ENCODE measurements at regions not wholly inside any gene's neighbourhood (a gene's known extent, or its start where the extent isn't known, plus 50 kb on each side); places are given as distances from the start of the nearest gene placed in this dataset.

DNA sequence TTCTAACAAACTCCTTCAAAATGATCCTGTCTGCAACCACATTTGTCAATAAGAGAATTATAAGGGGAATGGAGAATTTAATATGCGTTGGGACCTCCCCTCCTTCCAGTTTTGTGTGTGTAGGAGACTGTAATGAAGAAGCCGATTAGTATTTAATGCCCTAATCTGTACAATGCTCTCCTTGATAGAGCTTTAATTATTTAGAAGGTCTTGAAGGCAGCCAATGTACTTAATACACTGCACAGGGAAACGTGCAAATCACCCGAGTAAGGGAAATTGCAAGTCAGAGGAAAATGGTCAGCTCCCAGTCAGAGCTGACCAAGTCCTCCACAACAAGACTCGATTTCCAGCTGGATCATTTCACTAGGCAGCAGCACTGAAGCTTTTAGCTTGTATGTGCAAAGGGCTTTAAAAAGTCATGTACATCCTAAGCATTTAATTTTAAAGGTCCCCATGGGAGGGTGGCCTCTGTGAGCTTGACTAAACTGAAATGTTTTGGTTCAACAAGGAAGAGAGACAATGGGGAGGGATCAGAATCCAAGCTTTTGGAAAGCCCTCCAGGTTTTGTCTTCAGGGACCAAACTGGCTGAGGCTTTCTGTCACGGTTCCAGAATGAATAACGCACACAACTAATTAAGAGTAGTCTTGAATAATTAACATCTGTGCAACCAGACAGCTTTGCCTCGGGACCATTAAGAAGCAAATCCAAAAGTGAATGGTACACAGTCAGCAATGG, 159.8 kb upstream of the MITF start:
- no peaks in the 10 kb centered on the region for H3K4me1 ChIP-seq
- no peaks in the 10 kb centered on the region for H3K9me3 ChIP-seq
- no peak for DNase-seq (ENCODE audit: low spot score in 2 of 2)
- no peaks in the 10 kb centered on the region for H3K27me3 ChIP-seq (ENCODE audit: low read depth)
- no peaks in the 10 kb centered on the region for H3K36me3 ChIP-seq (replicated peaks)
- in situ Hi-C loops (cut with MboI; ENCODE audit: low sequenced_read_pairs), result no loop called here
- H3K4me3 ChIP-seq, result no peak overlapping the region

DNA sequence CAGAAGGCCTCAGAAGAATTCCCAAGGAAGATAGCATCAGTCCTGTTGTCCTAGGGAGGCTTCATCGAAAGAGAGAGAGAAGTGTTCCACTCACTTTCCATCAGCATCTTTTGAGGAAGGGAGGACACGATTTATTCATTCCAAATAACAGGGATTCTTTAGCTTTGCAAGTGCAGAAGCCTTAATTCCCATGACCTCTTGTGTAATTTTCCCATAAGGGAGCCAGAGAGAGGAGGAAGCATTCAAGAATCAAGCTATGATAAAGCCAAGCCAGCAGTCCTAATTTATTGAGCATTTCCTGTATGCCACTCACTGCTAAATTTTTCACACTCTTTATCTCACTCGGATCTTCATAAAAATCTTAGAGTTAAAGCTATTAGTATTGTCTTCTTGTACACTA, 169.7 kb upstream of the MITF start:
- H3K4me3 ChIP-seq, result no peak overlapping the region
- in situ Hi-C loops (cut with MboI; ENCODE audit: low sequenced_read_pairs), result no loop called here
- DNase-seq (ENCODE audit: low spot score in 2 of 2), result no peak
- no peaks in the 10 kb centered on the region for H3K36me3 ChIP-seq (replicated peaks)
- peaks cover 3% of the 10 kb centered on the region for H3K4me1 ChIP-seq
- no peaks in the 10 kb centered on the region for H3K9me3 ChIP-seq
- H3K27me3 ChIP-seq (ENCODE audit: low read depth), result no peaks in the 10 kb centered on the region

DNA sequence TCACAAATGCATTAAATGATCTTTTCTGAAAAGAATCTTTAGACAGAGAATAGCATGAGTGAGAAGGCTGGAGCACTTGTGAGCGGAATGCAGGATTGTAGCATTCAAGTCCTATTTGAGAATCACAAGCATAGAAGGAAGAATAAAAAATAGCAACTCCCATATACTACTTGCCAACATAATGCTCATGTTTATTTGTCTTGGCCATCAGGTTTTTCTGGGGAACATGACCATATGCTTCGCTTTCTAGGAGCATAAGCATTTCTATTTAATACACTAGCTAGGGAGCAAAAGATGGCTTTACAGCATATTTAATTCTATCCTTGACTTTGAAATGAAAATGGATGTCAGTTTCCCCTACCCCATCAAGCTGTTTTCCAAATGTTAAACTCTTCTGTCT, 170.3 kb upstream of the MITF start:
- H3K4me1 ChIP-seq, result peaks cover 3% of the 10 kb centered on the region
- H3K36me3 ChIP-seq (replicated peaks), result no peaks in the 10 kb centered on the region
- no peak overlapping the region for H3K4me3 ChIP-seq
- no peaks in the 10 kb centered on the region for H3K27me3 ChIP-seq (ENCODE audit: low read depth)
- in situ Hi-C loops (cut with MboI; ENCODE audit: low sequenced_read_pairs), result no loop called here
- no peak for DNase-seq (ENCODE audit: low spot score in 2 of 2)
- H3K9me3 ChIP-seq, result no peaks in the 10 kb centered on the region

DNA sequence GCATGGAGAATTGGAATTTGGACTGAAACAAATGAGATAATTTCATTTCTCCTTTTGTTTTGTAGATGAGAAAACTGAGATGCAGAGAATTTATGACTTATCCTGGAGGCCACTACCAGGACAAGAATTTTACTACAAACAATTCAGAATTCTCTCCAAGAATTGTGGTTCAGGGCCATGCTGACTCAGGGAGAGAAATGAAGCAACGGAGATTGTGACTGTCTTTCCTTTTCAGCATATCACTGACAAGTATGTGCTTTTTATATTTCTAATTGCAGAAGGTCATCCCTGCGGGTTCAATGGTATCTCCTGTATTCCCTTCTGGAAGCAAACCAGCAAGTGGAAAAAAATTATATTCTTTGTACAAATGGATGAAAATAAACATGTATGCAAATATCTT, 170.8 kb upstream of the MITF start:
- H3K36me3 ChIP-seq (replicated peaks), result no peaks in the 10 kb centered on the region
- no peak for DNase-seq (ENCODE audit: low spot score in 2 of 2)
- H3K9me3 ChIP-seq, result no peaks in the 10 kb centered on the region
- H3K4me3 ChIP-seq, result no peak overlapping the region
- H3K27me3 ChIP-seq (ENCODE audit: low read depth), result no peaks in the 10 kb centered on the region
- in situ Hi-C loops (cut with MboI; ENCODE audit: low sequenced_read_pairs), result no loop called here
- peaks cover 3% of the 10 kb centered on the region for H3K4me1 ChIP-seq

DNA sequence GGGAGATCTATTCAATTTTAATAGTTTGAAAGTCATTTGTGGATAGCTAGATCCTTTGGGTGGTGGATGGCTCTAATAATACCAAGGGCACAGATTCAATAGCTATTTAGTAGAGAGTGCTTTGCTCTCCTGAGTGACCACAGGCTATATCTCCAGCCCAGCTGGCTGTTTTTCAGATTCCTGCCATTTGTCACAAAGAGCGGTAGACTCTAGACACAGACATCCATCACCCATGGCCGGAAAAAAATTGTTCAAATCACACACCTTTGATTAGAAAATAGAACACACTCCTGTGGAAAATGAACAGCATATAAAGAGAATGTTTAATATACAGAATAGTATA, 171.6 kb upstream of the MITF start:
- no peaks in the 10 kb centered on the region for H3K27me3 ChIP-seq (ENCODE audit: low read depth)
- H3K36me3 ChIP-seq (replicated peaks), result no peaks in the 10 kb centered on the region
- H3K4me1 ChIP-seq, result peaks cover 3% of the 10 kb centered on the region
- no peaks in the 10 kb centered on the region for H3K9me3 ChIP-seq
- no peak overlapping the region for H3K4me3 ChIP-seq
- no peak for DNase-seq (ENCODE audit: low spot score in 2 of 2)
- in situ Hi-C loops (cut with MboI; ENCODE audit: low sequenced_read_pairs), result no loop called here

DNA sequence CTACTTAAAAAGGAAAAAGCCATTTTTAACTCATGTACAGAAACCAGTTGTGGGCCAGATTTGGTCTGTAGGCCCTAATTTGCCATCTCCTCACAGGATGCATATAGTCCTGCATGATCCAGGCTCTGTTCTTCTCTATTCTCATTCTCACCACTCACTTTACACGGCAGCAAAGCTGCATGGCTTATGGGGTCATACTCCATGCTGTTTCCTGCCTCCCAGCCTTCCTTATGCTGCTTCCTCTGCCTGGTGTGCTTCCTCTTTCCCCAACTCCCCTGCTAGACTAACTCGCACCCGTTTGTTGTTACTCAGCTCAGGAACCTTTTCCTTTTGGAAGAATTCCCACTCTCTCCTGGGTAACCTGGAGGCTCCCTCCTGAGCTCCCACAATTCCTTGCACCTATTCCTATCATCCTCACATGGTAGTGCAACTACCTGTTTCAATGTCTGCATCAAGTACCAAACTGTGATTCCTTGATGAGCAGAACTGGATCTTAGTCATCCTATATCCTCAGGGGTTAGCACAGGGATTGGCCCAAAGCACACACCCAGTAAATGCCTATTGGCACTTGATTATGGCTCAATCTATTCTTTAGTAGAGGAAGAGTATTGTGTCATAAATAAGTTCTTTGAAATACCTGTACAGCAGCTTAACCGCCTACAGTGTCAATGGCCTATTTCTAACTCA, 172.1 kb upstream of the MITF start:
- no peaks in the 10 kb centered on the region for H3K4me1 ChIP-seq
- H3K27me3 ChIP-seq (ENCODE audit: low read depth), result no peaks in the 10 kb centered on the region
- H3K36me3 ChIP-seq (replicated peaks), result no peaks in the 10 kb centered on the region
- H3K9me3 ChIP-seq, result no peaks in the 10 kb centered on the region
- H3K4me3 ChIP-seq, result no peak overlapping the region
- in situ Hi-C loops (cut with MboI; ENCODE audit: low sequenced_read_pairs), result no loop called here
- DNase-seq (ENCODE audit: low spot score in 2 of 2), result no peak

DNA sequence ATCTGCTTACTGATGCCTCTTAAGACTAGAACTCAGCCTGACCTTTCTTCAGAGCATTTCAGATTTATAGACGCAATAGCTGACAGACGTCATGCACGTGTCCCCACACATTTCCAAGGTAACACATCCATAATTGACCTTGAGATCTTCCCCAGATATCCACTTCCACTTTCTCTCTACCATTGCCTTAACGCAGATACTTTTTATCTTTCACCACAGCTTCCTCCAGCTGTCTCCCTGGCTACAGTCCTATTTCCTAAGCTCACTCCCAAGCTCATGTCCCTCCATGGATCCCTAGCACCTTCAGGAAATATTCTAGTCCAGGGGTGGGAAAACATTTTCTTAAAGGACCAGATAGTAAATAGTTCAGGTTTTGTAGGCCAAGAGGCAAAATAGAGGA, 173.0 kb upstream of the MITF start:
- no peaks in the 10 kb centered on the region for H3K4me1 ChIP-seq
- H3K27me3 ChIP-seq (ENCODE audit: low read depth), result no peaks in the 10 kb centered on the region
- H3K36me3 ChIP-seq (replicated peaks), result no peaks in the 10 kb centered on the region
- H3K4me3 ChIP-seq, result no peak overlapping the region
- no peaks in the 10 kb centered on the region for H3K9me3 ChIP-seq
- in situ Hi-C loops (cut with MboI; ENCODE audit: low sequenced_read_pairs), result no loop called here
- DNase-seq (ENCODE audit: low spot score in 2 of 2), result no peak

DNA sequence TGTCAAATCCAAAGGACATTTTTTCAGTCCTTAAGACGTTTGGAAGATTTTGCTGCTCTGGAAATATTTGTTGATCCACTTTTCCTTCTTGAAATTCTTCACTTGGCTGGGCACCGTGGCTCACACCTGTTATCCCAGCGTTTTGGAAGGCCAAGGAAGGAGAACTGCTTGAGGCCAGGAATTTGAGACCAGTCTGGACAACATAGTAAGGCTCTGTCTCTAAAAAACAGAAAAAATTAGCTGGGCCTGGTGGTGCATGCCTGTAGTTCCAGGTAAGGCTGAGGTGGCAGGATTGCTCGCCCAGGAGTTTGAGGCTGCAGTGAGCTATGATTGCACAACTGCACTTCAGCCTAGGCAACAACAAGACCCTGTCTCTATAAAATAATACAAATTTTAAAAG, 173.9 kb upstream of the MITF start:
- Histone ChIP-seq H3K27me3 (ENCODE audit: low read depth) (no peaks in the 10 kb centered on the region), H3K4me1 (no peaks in the 10 kb centered on the region), H3K4me3 (no peak overlapping the region), H3K9me3 (no peaks in the 10 kb centered on the region), H3K36me3 (replicated peaks) (no peaks in the 10 kb centered on the region)
- DNase-seq (ENCODE audit: low spot score in 2 of 2), result no peak
- in situ Hi-C loops (cut with MboI; ENCODE audit: low sequenced_read_pairs), result no loop called here

DNA sequence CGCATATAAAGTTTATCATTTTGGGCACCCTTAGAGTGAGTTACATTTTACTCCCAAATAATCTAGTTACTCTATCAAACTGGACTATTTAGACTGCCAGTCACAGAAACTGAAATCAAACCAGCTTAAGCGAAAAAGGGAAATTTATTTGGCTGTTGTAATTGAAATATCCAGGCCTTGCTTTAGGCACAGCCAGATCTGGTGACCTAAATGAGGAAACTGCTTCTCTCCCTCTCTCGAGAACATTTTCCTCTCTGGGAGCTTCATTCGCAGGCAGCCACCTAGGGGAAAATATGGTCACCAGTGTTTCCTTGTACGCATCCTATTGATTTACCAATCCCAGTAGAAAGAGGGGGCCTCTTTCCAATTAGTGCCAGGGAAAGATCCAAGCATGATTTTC, 175.3 kb upstream of the MITF start:
- H3K4me1 ChIP-seq, result no peaks in the 10 kb centered on the region

DNA sequence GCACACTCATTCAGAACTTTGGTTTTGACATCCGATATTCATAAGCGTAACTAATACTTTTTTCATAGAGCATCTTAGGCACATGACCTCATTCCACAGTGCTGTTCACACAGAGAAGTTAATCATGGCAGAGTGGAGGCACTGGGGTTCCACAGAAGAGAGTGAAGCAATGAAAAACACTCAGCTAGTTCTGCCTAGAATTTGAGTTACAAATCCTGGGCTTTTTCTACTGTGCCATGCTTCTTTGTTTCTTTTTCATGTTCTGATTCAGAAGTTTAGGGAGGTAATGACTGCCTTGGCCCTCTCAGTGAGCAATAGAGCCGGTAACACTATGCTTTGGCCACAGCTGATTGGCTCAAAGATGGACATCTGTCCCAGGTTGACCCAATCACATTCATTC, 176.1 kb upstream of the MITF start:
- in situ Hi-C loops (cut with MboI; ENCODE audit: low sequenced_read_pairs), result no loop called here
- Histone ChIP-seq H3K27me3 (ENCODE audit: low read depth) (no peaks in the 10 kb centered on the region), H3K4me1 (no peaks in the 10 kb centered on the region), H3K4me3 (no peak overlapping the region), H3K36me3 (replicated peaks) (no peaks in the 10 kb centered on the region), H3K9me3 (no peaks in the 10 kb centered on the region)
- DNase-seq (ENCODE audit: low spot score in 2 of 2), result no peak

More for the DNA sequence above, 175.3 kb upstream of the MITF start:
- Histone ChIP-seq H3K9me3 (no peaks in the 10 kb centered on the region), H3K36me3 (replicated peaks) (no peaks in the 10 kb centered on the region), H3K4me3 (no peak overlapping the region), H3K27me3 (ENCODE audit: low read depth) (no peaks in the 10 kb centered on the region)
- in situ Hi-C loops (cut with MboI; ENCODE audit: low sequenced_read_pairs), result no loop called here
- DNase-seq (ENCODE audit: low spot score in 2 of 2), result no peak

DNA sequence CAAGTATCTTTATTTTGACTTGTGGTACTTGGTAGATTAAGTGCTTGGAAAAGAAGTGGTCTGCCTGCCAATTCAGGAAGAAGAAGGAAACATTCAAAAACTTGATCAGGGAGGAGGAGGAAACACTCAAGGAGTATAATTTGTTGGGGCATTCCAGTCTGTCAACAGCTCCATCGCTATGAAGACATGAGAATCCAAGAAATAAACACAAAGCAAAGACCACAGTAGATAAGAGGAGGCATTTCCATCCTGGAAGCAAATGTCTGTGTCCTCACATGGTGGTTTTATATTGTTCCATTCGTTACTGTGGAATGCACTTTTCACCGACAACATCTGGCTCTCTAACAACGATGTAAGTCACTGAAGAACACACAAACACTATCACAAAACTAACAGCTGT, 176.1 kb upstream of the FRMD4B start:
- no peak for DNase-seq (ENCODE audit: low spot score in 2 of 2)
- no peak overlapping the region for H3K4me3 ChIP-seq
- no peaks in the 10 kb centered on the region for H3K9me3 ChIP-seq
- in situ Hi-C loops (cut with MboI; ENCODE audit: low sequenced_read_pairs), result no loop called here
- no peaks in the 10 kb centered on the region for H3K27me3 ChIP-seq (ENCODE audit: low read depth)
- H3K4me1 ChIP-seq, result no peaks in the 10 kb centered on the region
- no peaks in the 10 kb centered on the region for H3K36me3 ChIP-seq (replicated peaks)

DNA sequence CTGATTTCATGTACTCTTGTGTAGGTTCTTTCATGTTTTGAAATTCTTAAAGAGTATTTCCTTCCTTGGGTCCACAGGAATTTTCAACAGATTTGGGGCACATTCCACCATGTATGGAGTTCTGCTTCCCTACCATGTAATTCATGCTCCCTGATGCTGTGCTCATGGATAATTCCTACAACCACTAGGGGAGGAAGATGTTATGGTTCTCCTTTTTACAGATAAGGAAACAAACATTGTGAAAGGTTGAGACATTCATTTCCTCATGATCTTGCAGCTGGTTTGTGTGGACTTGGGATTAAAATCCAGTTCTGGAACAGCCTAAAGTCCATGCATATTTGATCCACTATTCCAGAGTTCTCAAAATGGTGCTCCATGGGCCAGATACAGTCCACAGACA, 174.9 kb upstream of the FRMD4B start:
- in situ Hi-C loops (cut with MboI; ENCODE audit: low sequenced_read_pairs), result no loop called here
- H3K9me3 ChIP-seq, result no peaks in the 10 kb centered on the region
- DNase-seq (ENCODE audit: low spot score in 2 of 2), result no peak
- H3K4me3 ChIP-seq, result no peak overlapping the region
- H3K36me3 ChIP-seq (replicated peaks), result no peaks in the 10 kb centered on the region
- H3K27me3 ChIP-seq (ENCODE audit: low read depth), result no peaks in the 10 kb centered on the region
- H3K4me1 ChIP-seq, result no peaks in the 10 kb centered on the region

DNA sequence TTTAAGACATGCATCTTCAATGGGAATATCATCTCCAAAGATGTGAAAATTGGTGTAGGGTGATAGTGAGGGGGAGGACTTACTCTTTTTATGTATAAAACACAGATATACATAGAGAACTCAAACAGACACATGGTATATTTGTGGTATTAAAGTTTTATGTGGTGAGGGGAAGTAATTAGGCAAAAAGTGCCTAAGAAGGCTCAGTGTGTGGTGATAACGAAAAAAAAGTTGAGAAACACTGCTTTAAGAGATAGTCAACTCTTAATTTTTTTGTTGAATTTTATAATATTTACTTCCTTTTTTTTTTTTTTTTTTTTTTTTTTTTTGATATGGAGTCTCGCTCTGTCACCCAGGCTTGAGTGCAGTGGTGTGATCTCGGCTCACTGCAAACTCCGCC, 174.2 kb upstream of the FRMD4B start:
- Histone ChIP-seq H3K27me3 (ENCODE audit: low read depth) (no peaks in the 10 kb centered on the region), H3K36me3 (replicated peaks) (no peaks in the 10 kb centered on the region), H3K4me3 (no peak overlapping the region), H3K4me1 (no peaks in the 10 kb centered on the region), H3K9me3 (no peaks in the 10 kb centered on the region)
- in situ Hi-C loops (cut with MboI; ENCODE audit: low sequenced_read_pairs), result no loop called here
- no peak for DNase-seq (ENCODE audit: low spot score in 2 of 2)

DNA sequence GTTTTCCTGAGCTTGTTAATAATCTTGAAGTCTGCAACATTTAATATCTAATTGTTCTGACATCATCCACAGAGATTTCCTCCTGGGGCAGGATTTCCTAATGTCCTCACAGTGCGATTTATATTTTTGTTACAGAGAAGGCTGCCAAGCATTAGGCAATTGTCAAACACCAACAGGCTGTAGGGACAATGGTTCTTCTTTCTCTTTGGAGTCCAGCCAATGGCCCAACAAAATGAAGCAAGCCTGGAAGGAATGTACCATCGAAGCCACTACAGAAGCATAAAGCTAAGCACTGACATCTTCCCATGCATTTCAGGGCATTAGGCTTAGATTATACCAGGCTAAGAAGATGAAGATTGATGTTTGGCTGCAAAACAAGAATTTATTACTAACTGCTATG, 173.0 kb upstream of the FRMD4B start:
- no peaks in the 10 kb centered on the region for H3K4me1 ChIP-seq
- H3K9me3 ChIP-seq, result no peaks in the 10 kb centered on the region
- in situ Hi-C loops (cut with MboI; ENCODE audit: low sequenced_read_pairs), result no loop called here
- H3K36me3 ChIP-seq (replicated peaks), result no peaks in the 10 kb centered on the region
- DNase-seq (ENCODE audit: low spot score in 2 of 2), result no peak
- H3K4me3 ChIP-seq, result no peak overlapping the region
- H3K27me3 ChIP-seq (ENCODE audit: low read depth), result no peaks in the 10 kb centered on the region

DNA sequence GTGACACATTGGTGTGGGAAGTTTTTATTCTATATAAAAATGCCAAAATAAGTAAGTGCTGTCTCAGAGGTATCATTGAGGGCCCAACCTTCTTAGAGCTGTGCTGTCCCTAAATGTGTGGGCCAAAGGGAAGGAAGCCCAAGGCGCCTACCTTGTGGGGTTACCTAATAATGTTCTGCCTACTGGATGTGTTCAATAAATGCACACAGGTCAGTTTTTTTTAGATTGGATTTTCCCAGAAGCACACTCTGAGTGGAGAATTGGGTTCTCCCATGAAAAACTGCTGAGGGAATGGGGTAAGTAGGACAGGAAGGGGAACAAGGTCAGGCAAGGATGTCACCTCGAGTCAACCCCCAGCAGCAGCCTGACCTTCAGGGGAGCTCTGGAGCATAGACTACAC, 168.7 kb upstream of the FRMD4B start:
- no peaks in the 10 kb centered on the region for H3K4me1 ChIP-seq
- no peaks in the 10 kb centered on the region for H3K27me3 ChIP-seq (ENCODE audit: low read depth)
- in situ Hi-C loops (cut with MboI; ENCODE audit: low sequenced_read_pairs), result no loop called here
- no peaks in the 10 kb centered on the region for H3K9me3 ChIP-seq
- H3K4me3 ChIP-seq, result no peak overlapping the region
- no peak for DNase-seq (ENCODE audit: low spot score in 2 of 2)
- no peaks in the 10 kb centered on the region for H3K36me3 ChIP-seq (replicated peaks)

Measured in HAP-1 (cell line).